ENCODE measurements at regions not wholly inside any gene's neighbourhood (a gene's known extent, or its start where the extent isn't known, plus 50 kb on each side); places are given as distances from the start of the nearest gene placed in this dataset.
"Not testable (repeated sequence)": the region's sequence is repeated elsewhere in the genome, so short reads cannot be mapped to it uniquely, and the experiment has no call there.

- Histone ChIP-seq H3K27ac (no peak overlapping the region), H3K4me1 (peaks cover 0 to 13% (median 0%) of the 10 kb centered on the region in 9 donors), H3K27me3 (no peaks in the 10 kb centered on the region), H3K4me3 (no peak overlapping the region), H3K36me3 (no peaks in the 10 kb centered on the region), H3K9me3 (no peaks in the 10 kb centered on the region)
- no peak for DNase-seq
- intact Hi-C loops (cut with DNase I) = no loop called here
- 75 to 88% methylated on average over 4 of the region's 4 CpGs for WGBS, 2 donors
- TF ChIP-seq, protein P1, sequence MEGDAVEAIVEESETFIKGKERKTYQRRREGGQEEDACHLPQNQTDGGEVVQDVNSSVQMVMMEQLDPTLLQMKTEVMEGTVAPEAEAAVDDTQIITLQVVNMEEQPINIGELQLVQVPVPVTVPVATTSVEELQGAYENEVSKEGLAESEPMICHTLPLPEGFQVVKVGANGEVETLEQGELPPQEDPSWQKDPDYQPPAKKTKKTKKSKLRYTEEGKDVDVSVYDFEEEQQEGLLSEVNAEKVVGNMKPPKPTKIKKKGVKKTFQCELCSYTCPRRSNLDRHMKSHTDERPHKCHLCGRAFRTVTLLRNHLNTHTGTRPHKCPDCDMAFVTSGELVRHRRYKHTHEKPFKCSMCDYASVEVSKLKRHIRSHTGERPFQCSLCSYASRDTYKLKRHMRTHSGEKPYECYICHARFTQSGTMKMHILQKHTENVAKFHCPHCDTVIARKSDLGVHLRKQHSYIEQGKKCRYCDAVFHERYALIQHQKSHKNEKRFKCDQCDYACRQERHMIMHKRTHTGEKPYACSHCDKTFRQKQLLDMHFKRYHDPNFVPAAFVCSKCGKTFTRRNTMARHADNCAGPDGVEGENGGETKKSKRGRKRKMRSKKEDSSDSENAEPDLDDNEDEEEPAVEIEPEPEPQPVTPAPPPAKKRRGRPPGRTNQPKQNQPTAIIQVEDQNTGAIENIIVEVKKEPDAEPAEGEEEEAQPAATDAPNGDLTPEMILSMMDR (IDR thresholded peaks at IDR 0.05) = no peak
- ATAC-seq = no peak
Measured at GRCh38 chr5:17106521-17106920, 110.9 kb upstream of the BASP1 start.

DNA sequence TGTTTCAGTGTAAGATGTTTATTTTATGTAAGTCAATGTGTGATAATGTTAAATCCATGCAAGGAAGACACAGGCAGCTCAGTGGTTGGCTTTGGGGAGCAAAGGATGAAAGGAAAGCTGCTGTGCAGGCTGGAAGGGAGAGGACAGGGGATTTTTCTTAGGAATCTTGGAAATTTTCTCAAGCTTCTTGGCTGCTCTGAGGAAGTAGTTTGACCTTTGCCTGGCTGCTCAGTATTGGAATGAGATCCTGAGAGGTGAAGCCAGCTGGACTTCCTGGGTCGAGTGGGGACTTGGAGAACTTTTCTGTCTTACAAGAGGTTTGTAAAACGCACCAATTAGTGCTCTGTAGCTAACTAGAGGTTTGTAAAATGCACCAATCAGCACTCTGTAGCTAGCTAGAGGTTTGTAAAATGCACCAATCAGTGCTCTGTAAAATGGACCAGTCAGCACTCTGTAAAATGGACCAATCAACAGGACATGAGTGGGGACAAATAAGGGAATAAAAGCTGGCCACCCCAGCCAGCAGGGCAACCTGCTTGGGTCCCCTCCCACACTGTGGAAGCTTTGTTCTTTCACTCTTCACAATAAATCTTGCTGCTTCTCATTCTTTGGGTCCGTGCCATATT, 105.2 kb upstream of the BASP1 start:
- DNase-seq; H3K36me3 ChIP-seq; H3K9me3 ChIP-seq; intact Hi-C loops (cut with DNase I); H3K27me3 ChIP-seq; H3K4me1 ChIP-seq; H3K4me3 ChIP-seq; H3K27ac ChIP-seq: not testable (repeated sequence)
- 62 to 71% methylated on average over 3 of the region's 3 CpGs for WGBS, 2 donors
- peak in 2 of 8 donors; percentile 25 to 83 for ATAC-seq

DNA sequence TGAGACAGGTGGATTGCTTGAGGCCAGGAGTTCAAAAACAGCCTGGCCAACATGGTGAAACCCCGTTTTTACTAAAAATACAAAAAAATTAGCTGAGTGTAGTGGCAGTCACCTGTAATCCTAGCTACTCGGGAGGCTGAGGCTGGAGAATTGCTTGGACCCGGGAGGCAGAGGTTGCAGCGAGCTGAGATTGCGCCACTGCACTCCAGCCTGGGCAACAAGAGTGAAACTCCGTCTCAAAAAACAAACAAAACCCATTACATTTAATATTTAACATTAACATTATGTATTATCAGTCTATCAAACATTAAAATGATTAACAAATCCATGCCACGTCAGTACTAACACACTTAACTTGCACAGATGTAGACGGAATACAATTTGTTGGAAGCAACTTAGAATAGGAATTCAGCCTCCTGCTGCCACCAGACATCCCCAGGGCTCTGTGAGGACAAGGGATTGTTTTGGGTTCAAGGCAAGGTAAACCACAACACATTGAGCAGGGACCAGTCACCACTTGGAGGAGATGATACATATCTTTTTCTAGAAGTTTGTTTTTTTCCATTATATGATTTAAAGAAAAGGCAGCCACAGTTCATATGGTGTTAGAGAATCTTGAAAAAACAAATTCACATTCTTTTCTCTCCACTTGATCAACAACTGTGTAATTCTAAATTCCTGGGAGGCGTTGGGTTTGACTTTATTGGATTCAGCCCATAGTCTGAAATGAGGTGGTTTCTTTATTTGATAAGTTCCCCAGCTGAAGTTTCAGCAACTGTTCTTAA, 104.1 kb upstream of the BASP1 start:
- 76 to 77% methylated on average over 9 of the region's 9 CpGs for WGBS, 2 donors
- TF ChIP-seq, protein P1 (IDR thresholded peaks at IDR 0.05) = no peak
- H3K27ac ChIP-seq = no peak overlapping the region
- H3K9me3 ChIP-seq = no peaks in the 10 kb centered on the region
- intact Hi-C loops (cut with DNase I) = no loop called here
- DNase-seq (no peak), ATAC-seq (no peak)
- peaks cover 0 to 2% (median 0%) of the 10 kb centered on the region in 7 donors for H3K27me3 ChIP-seq
- H3K4me3 ChIP-seq = no peak overlapping the region
- H3K36me3 ChIP-seq = no peaks in the 10 kb centered on the region
- peaks cover 0 to 18% (median under 1%) of the 10 kb centered on the region in 9 donors for H3K4me1 ChIP-seq

GRCh38 chr5:17114233-17114632, 103.2 kb upstream of the BASP1 start:
- intact Hi-C loops (cut with DNase I) = no loop called here
- Histone ChIP-seq H3K36me3 (no peaks in the 10 kb centered on the region), H3K27me3 (peaks cover 0 to 2% (median 0%) of the 10 kb centered on the region in 7 donors), H3K27ac (no peak overlapping the region), H3K4me1 (peaks cover 0 to 23% (median 2%) of the 10 kb centered on the region in 9 donors), H3K4me3 (no peak overlapping the region), H3K9me3 (no peaks in the 10 kb centered on the region)
- ATAC-seq (no peak), DNase-seq (no peak)
- TF ChIP-seq, protein P1 (IDR thresholded peaks at IDR 0.05) = no peak
- WGBS, 2 donors = 81 to 84% methylated on average over 6 of the region's 6 CpGs

All from heart right ventricle (tissue), 16 donors.